ENCODE measurements at regions not wholly inside any gene's neighbourhood (a gene's known extent, or its start where the extent isn't known, plus 50 kb on each side); places are given as distances from the start of the nearest gene placed in this dataset.

DNA sequence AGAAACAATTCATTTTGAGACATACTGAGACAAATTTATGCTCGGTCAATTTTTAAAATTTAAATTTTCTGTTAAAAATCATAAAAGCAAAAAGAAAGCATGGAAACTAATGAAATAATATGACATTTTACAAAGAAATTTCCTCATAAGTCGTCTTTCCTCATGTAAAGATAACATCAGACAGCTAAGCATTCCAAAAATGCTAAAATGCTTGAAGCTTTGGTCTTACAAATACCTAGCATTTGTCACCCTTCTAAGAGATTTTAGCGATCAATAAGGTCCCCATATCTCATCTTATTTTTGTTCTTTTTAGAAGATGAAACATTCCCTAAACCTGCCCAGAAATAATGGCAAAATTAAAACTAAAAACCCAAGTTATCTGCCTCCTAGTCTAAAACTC, 68.5 kb upstream of the FREM2 start:
- H3K4me3 Mint-ChIP-seq (ENCODE audit: low read depth, unreplicated experiment) = no peak overlapping the region

DNA sequence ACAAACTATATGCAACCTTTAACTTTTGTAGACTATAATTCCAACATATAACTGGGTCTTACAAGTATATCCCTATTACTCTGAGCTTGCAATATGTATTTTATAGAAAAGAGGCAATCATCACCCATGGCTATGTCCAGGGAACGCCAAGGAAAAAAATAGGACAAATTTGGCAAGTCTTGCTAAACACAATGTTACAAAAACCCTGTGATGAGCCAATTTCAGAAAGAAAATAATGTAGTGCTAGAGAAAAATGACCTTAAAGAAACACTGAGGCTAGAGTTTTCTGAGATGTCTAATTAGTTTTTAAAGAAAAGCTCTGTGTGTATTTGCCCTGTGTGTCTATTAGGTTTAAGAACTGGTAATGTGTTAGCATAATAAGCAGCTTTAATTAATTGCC, 68.0 kb upstream of the FREM2 start:
- Mint-ChIP-seq H3K4me3 (ENCODE audit: low read depth, unreplicated experiment) (no peak overlapping the region), H3K4me1 (ENCODE audit: low read depth, unreplicated experiment) (no peaks in the 10 kb centered on the region), H3K36me3 (ENCODE audit: insufficient read depth, unreplicated experiment) (no peaks in the 10 kb centered on the region), H3K27ac (ENCODE audit: unreplicated experiment) (no peak overlapping the region), H3K9me3 (ENCODE audit: low read depth, unreplicated experiment) (no peaks in the 10 kb centered on the region), H3K27me3 (ENCODE audit: unreplicated experiment) (no peaks in the 10 kb centered on the region)
- BruUV-seq (replicated peaks) = no TSS peak
- no peak for DNase-seq
- CTCF ChIA-PET = interaction anchor here (0.6 kb wide), 1 partner anchor 596 kb away, joined by 3 read pairs; no protein-coding TSS in a partner anchor
- intact Hi-C loops (cut with micrococcal nuclease; ENCODE audit: unreplicated experiment) = no loop called here
- TF ChIP-seq, protein P1, sequence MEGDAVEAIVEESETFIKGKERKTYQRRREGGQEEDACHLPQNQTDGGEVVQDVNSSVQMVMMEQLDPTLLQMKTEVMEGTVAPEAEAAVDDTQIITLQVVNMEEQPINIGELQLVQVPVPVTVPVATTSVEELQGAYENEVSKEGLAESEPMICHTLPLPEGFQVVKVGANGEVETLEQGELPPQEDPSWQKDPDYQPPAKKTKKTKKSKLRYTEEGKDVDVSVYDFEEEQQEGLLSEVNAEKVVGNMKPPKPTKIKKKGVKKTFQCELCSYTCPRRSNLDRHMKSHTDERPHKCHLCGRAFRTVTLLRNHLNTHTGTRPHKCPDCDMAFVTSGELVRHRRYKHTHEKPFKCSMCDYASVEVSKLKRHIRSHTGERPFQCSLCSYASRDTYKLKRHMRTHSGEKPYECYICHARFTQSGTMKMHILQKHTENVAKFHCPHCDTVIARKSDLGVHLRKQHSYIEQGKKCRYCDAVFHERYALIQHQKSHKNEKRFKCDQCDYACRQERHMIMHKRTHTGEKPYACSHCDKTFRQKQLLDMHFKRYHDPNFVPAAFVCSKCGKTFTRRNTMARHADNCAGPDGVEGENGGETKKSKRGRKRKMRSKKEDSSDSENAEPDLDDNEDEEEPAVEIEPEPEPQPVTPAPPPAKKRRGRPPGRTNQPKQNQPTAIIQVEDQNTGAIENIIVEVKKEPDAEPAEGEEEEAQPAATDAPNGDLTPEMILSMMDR (IDR thresholded peaks at IDR 0.05; ENCODE audit: unreplicated experiment) = no peak

More for the DNA sequence above, 68.5 kb upstream of the FREM2 start:
- Mint-ChIP-seq H3K4me1 (ENCODE audit: low read depth, unreplicated experiment) (no peaks in the 10 kb centered on the region), H3K36me3 (ENCODE audit: insufficient read depth, unreplicated experiment) (no peaks in the 10 kb centered on the region), H3K9me3 (ENCODE audit: low read depth, unreplicated experiment) (no peaks in the 10 kb centered on the region), H3K27ac (ENCODE audit: unreplicated experiment) (no peak overlapping the region), H3K27me3 (ENCODE audit: unreplicated experiment) (no peaks in the 10 kb centered on the region)
- no peak for DNase-seq
- CTCF ChIA-PET = interaction anchor here (0.6 kb wide), 1 partner anchor 595 kb away, joined by 3 read pairs; no protein-coding TSS in a partner anchor
- TF ChIP-seq, protein P1 (IDR thresholded peaks at IDR 0.05; ENCODE audit: unreplicated experiment) = no peak
- intact Hi-C loops (cut with micrococcal nuclease; ENCODE audit: unreplicated experiment) = no loop called here
- BruUV-seq (replicated peaks) = no TSS peak

DNA sequence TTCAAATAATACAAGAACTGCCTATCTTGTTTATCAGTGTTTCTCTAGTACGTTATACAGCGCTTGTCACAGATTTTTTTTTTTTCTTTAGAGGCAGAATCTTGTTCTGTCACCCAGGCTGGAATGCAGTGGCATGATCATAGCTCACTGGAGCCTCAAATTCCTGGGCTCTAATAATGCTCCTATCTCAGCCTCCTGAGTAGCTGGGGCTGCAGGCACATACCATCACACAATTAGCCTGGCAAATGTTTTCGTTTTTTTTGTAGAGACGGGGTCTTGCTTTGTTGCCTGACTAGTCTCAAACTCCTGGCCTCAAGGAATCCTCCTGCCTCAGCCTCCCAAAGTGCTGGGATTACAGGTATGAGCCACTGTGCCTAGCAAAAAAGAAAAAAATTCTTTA, 66.0 kb upstream of the FREM2 start:
- TF ChIP-seq, protein P1 (IDR thresholded peaks at IDR 0.05; ENCODE audit: unreplicated experiment) = no peak
- intact Hi-C loops (cut with micrococcal nuclease; ENCODE audit: unreplicated experiment) = no loop called here
- DNase-seq = no peak
- no peak overlapping the region for H3K4me3 Mint-ChIP-seq (ENCODE audit: low read depth, unreplicated experiment)
- no TSS peak for BruUV-seq (replicated peaks)
- H3K4me1 Mint-ChIP-seq (ENCODE audit: low read depth, unreplicated experiment) = no peaks in the 10 kb centered on the region
- no peaks in the 10 kb centered on the region for H3K27me3 Mint-ChIP-seq (ENCODE audit: unreplicated experiment)
- H3K36me3 Mint-ChIP-seq (ENCODE audit: insufficient read depth, unreplicated experiment) = no peaks in the 10 kb centered on the region
- no peak overlapping the region for H3K27ac Mint-ChIP-seq (ENCODE audit: unreplicated experiment)
- no peaks in the 10 kb centered on the region for H3K9me3 Mint-ChIP-seq (ENCODE audit: low read depth, unreplicated experiment)
- CTCF ChIA-PET = no interaction called here

DNA sequence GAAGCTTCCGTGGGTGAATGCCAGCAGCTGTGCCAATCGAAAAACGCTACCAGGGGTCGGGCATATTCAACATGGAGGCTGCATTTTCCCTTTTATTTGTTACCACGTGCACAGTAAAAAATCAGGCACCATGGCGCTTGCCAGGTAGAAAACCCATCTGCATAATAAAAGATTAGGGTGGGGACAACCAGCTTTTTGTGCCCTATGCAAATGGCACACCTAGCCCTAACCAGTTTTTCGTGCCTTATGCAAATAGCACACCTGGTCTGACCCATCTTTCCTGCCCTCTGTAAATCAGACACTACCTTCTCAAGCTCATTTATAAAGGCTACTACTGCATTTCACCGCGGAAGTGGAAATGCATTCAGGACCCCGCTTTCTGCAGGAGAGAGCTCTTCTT, 62.1 kb upstream of the FREM2 start:
- no peaks in the 10 kb centered on the region for H3K36me3 Mint-ChIP-seq (ENCODE audit: insufficient read depth, unreplicated experiment)

More for the DNA sequence above, 62.1 kb upstream of the FREM2 start:
- CTCF ChIA-PET = no interaction called here
- Mint-ChIP-seq H3K4me1 (ENCODE audit: low read depth, unreplicated experiment) (no peaks in the 10 kb centered on the region), H3K9me3 (ENCODE audit: low read depth, unreplicated experiment) (no peaks in the 10 kb centered on the region), H3K27me3 (ENCODE audit: unreplicated experiment) (no peaks in the 10 kb centered on the region), H3K27ac (ENCODE audit: unreplicated experiment) (no peak overlapping the region), H3K4me3 (ENCODE audit: low read depth, unreplicated experiment) (no peak overlapping the region)
- DNase-seq = no peak
- no TSS peak for BruUV-seq (replicated peaks)
- TF ChIP-seq, protein P1 (IDR thresholded peaks at IDR 0.05; ENCODE audit: unreplicated experiment) = no peak
- intact Hi-C loops (cut with micrococcal nuclease; ENCODE audit: unreplicated experiment) = no loop called here
